Effector memory CD4-positive, alpha-beta T cell (primary cell): ENCODE measurements at regions not wholly inside any gene's neighbourhood (a gene's known extent, or its start where the extent isn't known, plus 50 kb on each side); places are given as distances from the start of the nearest gene placed in this dataset.
"Not testable (repeated sequence)": the region's sequence is repeated elsewhere in the genome, so short reads cannot be mapped to it uniquely, and the experiment has no call there.

Source experiments
- DNase-seq, 3 donors: peaks; one replicate each; pipeline ENCODE4 v3.0.0-alpha.2; 2020
- H3K27ac ChIP-seq: 2 replicates; pipeline ENCODE4 v1.7.0; 2013; ENCODE audit warnings: mild to moderate bottlenecking, low read length, moderate library complexity; ENCODE audit not compliant: insufficient read depth, poor library complexity, severe bottlenecking
- H3K27me3 ChIP-seq: replicated peaks from 2 replicates; pipeline ENCODE4 v1.7.0; 2013; ENCODE audit warnings: mild to moderate bottlenecking, low read length; ENCODE audit not compliant: insufficient read depth, control insufficient read depth, poor library complexity, severe bottlenecking
- H3K36me3 ChIP-seq: 2 replicates; pipeline ENCODE4 v1.7.0; 2013; ENCODE audit warnings: mild to moderate bottlenecking, low read length, moderate library complexity; ENCODE audit not compliant: control insufficient read depth, insufficient read depth
- H3K4me1 ChIP-seq: 2 replicates; pipeline ENCODE4 v1.7.0; 2013; ENCODE audit warnings: low read length, mild to moderate bottlenecking; ENCODE audit not compliant: control insufficient read depth, insufficient read depth, poor library complexity, severe bottlenecking
- H3K4me3 ChIP-seq: 2 replicates; pipeline ENCODE4 v1.7.0; 2013; ENCODE audit warnings: low read length, low read depth, mild to moderate bottlenecking; ENCODE audit not compliant: insufficient read depth, poor library complexity, severe bottlenecking
- H3K9me3 ChIP-seq: 2 replicates; pipeline ENCODE4 v1.7.0; 2013; ENCODE audit warnings: mild to moderate bottlenecking, low read length, moderate library complexity; ENCODE audit not compliant: control insufficient read depth

GRCh38 chr3:104244680-104245220 lies 1122.0 kb upstream of the ALCAM start:
- H3K27ac ChIP-seq: no peak overlapping the region
- H3K27me3 ChIP-seq: no peaks in the 10 kb centered on the region
- H3K4me1 ChIP-seq: no peaks in the 10 kb centered on the region
- H3K9me3 ChIP-seq: no peaks in the 10 kb centered on the region
- no peak for DNase-seq
- H3K4me3 ChIP-seq: no peak overlapping the region
- no peaks in the 10 kb centered on the region for H3K36me3 ChIP-seq

GRCh38 chr3:104245261-104245660 lies 1121.4 kb upstream of the ALCAM start:
- Histone ChIP-seq H3K4me1 (no peaks in the 10 kb centered on the region), H3K9me3 (no peaks in the 10 kb centered on the region), H3K36me3 (no peaks in the 10 kb centered on the region), H3K27me3 (no peaks in the 10 kb centered on the region), H3K4me3 (no peak overlapping the region), H3K27ac (no peak overlapping the region)
- DNase-seq: no peak

GRCh38 chr3:104245981-104246380 lies 1120.7 kb upstream of the ALCAM start:
- Histone ChIP-seq H3K36me3 (no peaks in the 10 kb centered on the region), H3K27me3 (no peaks in the 10 kb centered on the region), H3K27ac (no peak overlapping the region), H3K4me3 (no peak overlapping the region), H3K9me3 (no peaks in the 10 kb centered on the region), H3K4me1 (no peaks in the 10 kb centered on the region)
- no peak for DNase-seq

- no peaks in the 10 kb centered on the region for H3K27me3 ChIP-seq
- no peak overlapping the region for H3K4me3 ChIP-seq
- H3K36me3 ChIP-seq: no peaks in the 10 kb centered on the region
- H3K27ac ChIP-seq: no peak overlapping the region
- no peaks in the 10 kb centered on the region for H3K9me3 ChIP-seq
- no peak for DNase-seq
- H3K4me1 ChIP-seq: no peaks in the 10 kb centered on the region
Observed at GRCh38 chr3:104257486-104257885, 1109.2 kb upstream of the ALCAM start.

- Histone ChIP-seq H3K27ac (no peak overlapping the region), H3K36me3 (no peaks in the 10 kb centered on the region), H3K9me3 (no peaks in the 10 kb centered on the region), H3K4me3 (no peak overlapping the region), H3K27me3 (no peaks in the 10 kb centered on the region), H3K4me1 (no peaks in the 10 kb centered on the region)
- DNase-seq: no peak
Observed at GRCh38 chr3:104263477-104263876, 1103.2 kb upstream of the ALCAM start.

- not testable (repeated sequence) for H3K4me3 ChIP-seq, H3K4me1 ChIP-seq, H3K9me3 ChIP-seq, H3K36me3 ChIP-seq, H3K27ac ChIP-seq, DNase-seq, H3K27me3 ChIP-seq
Observed at GRCh38 chr3:104266219-104266618, 1100.5 kb upstream of the ALCAM start.

- Histone ChIP-seq H3K27ac (no peak overlapping the region), H3K36me3 (no peaks in the 10 kb centered on the region), H3K4me3 (no peak overlapping the region), H3K4me1 (no peaks in the 10 kb centered on the region), H3K9me3 (no peaks in the 10 kb centered on the region), H3K27me3 (no peaks in the 10 kb centered on the region)
- no peak for DNase-seq
Observed at GRCh38 chr3:104269771-104270170, 1096.9 kb upstream of the ALCAM start.

GRCh38 chr3:104273046-104273649 lies 1093.6 kb upstream of the ALCAM start:
- Histone ChIP-seq H3K4me3 (no peak overlapping the region), H3K4me1 (no peaks in the 10 kb centered on the region), H3K9me3 (no peaks in the 10 kb centered on the region), H3K27ac (no peak overlapping the region), H3K36me3 (no peaks in the 10 kb centered on the region), H3K27me3 (no peaks in the 10 kb centered on the region)
- DNase-seq: no peak

- Histone ChIP-seq H3K27me3 (no peaks in the 10 kb centered on the region), H3K27ac (no peak overlapping the region), H3K4me1 (no peaks in the 10 kb centered on the region), H3K4me3 (no peak overlapping the region), H3K36me3 (no peaks in the 10 kb centered on the region), H3K9me3 (no peaks in the 10 kb centered on the region)
- DNase-seq: no peak
Observed at GRCh38 chr3:104275199-104275598, 1091.5 kb upstream of the ALCAM start.

GRCh38 chr3:104279617-104280016 lies 1087.1 kb upstream of the ALCAM start:
- DNase-seq: no peak
- Histone ChIP-seq H3K9me3 (no peaks in the 10 kb centered on the region), H3K36me3 (no peaks in the 10 kb centered on the region), H3K4me1 (no peaks in the 10 kb centered on the region), H3K4me3 (peak overlapping the region; percentile 2), H3K27me3 (no peaks in the 10 kb centered on the region), H3K27ac (no peak overlapping the region)
